ENCODE measurements at regions not wholly inside any gene's neighbourhood (a gene's known extent, or its start where the extent isn't known, plus 50 kb on each side); places are given as distances from the start of the nearest gene placed in this dataset.

- RAD21 ChIA-PET (ENCODE audit: unreplicated experiment): no interaction called here
- peaks cover 3% of the 10 kb centered on the region for H3K4me1 ChIP-seq (ENCODE audit: control insufficient read depth, insufficient read depth, low read length)
- no peak overlapping the region for H2AFZ ChIP-seq (ENCODE audit: control insufficient read depth, low read depth, low read length)
- H4K20me1 ChIP-seq (ENCODE audit: control insufficient read depth, insufficient read depth): no peaks in the 10 kb centered on the region
- no peak overlapping the region for H3K9ac ChIP-seq (ENCODE audit: control insufficient read depth, insufficient read depth, low read length)
- no peak overlapping the region for H3K4me2 ChIP-seq (ENCODE audit: control insufficient read depth, insufficient read depth)
- ATAC-seq (no peak), FAIRE-seq (no peak), DNase-seq (ENCODE audit: low read depth, low spot score) (no peak)
- no peak overlapping the region for H3K27ac ChIP-seq (ENCODE audit: control insufficient read depth, insufficient read depth)
- no peaks in the 10 kb centered on the region for H3K79me2 ChIP-seq (ENCODE audit: control insufficient read depth, insufficient read depth, low read length)
- 22% methylated on average over 12 of the region's 12 CpGs for WGBS (ENCODE audit: insufficient coverage, insufficient replicate concordance, low lambda C conversion rate, missing lambda C conversion rate)
- no peaks in the 10 kb centered on the region for H3K36me3 ChIP-seq (ENCODE audit: control insufficient read depth in 2 of 2, insufficient read depth in 2 of 2, low read length in 1 of 2)
- H3K9me3 ChIP-seq (replicated peaks; ENCODE audit: control insufficient read depth, insufficient read depth, low read length): no peaks in the 10 kb centered on the region
- no peak overlapping the region for H3K4me3 ChIP-seq
- in situ Hi-C loops (cut with MboI): no loop called here
- TF ChIP-seq SREBF2 (IDR thresholded peaks at IDR 0.05; ENCODE audit: low read length) (no peak), E4F1 (IDR thresholded peaks at IDR 0.05; ENCODE audit: borderline replicate concordance, partially characterized antibody) (no peak), CTCF (IDR thresholded peaks at IDR 0.05 in 2 of 3, conservative IDR thresholded peaks at IDR 0.05 in 1 of 3; ENCODE audit: control insufficient read depth in 2 of 3, extremely low read depth in 1 of 3, insufficient read depth in 1 of 3, low read depth in 3 of 3, low read length in 3 of 3) (no peak), SRF (IDR thresholded peaks at IDR 0.05; ENCODE audit: low read depth in 2 of 2, low read length in 2 of 2) (no peak), ETV6 (conservative IDR thresholded peaks at IDR 0.05 in 1 of 2, IDR thresholded peaks at IDR 0.05 in 1 of 2; ENCODE audit: borderline replicate concordance in 1 of 2, low read depth in 1 of 2) (no peak), ZNF217 (IDR thresholded peaks at IDR 0.05) (no peak), LARP7 (IDR thresholded peaks at IDR 0.05) (no peak), DPF2 (IDR thresholded peaks at IDR 0.05) (no peak), NKRF (conservative IDR thresholded peaks at IDR 0.05) (no peak), RELA (IDR thresholded peaks at IDR 0.05; ENCODE audit: borderline replicate concordance, partially characterized antibody) (no peak)
- TF ChIP-seq, protein P1, sequence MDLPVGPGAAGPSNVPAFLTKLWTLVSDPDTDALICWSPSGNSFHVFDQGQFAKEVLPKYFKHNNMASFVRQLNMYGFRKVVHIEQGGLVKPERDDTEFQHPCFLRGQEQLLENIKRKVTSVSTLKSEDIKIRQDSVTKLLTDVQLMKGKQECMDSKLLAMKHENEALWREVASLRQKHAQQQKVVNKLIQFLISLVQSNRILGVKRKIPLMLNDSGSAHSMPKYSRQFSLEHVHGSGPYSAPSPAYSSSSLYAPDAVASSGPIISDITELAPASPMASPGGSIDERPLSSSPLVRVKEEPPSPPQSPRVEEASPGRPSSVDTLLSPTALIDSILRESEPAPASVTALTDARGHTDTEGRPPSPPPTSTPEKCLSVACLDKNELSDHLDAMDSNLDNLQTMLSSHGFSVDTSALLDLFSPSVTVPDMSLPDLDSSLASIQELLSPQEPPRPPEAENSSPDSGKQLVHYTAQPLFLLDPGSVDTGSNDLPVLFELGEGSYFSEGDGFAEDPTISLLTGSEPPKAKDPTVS (IDR thresholded peaks at IDR 0.05; ENCODE audit: low read depth, low read length): no peak
- TF ChIP-seq, protein P2, sequence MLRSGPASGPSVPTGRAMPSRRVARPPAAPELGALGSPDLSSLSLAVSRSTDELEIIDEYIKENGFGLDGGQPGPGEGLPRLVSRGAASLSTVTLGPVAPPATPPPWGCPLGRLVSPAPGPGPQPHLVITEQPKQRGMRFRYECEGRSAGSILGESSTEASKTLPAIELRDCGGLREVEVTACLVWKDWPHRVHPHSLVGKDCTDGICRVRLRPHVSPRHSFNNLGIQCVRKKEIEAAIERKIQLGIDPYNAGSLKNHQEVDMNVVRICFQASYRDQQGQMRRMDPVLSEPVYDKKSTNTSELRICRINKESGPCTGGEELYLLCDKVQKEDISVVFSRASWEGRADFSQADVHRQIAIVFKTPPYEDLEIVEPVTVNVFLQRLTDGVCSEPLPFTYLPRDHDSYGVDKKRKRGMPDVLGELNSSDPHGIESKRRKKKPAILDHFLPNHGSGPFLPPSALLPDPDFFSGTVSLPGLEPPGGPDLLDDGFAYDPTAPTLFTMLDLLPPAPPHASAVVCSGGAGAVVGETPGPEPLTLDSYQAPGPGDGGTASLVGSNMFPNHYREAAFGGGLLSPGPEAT (IDR thresholded peaks at IDR 0.05; ENCODE audit: low read depth): no peak
- SMC1A ChIA-PET (ENCODE audit: uncharacterized antibody, unreplicated experiment): no interaction called here
- CTCF ChIA-PET: interaction anchor here (0.8 kb wide), 1 partner anchor 64 kb away, joined by 3 read pairs; no protein-coding TSS in a partner anchor
- H3K27me3 ChIP-seq (replicated peaks in 1 of 2; ENCODE audit: control insufficient read depth in 2 of 2, insufficient read depth in 2 of 2, low read length in 1 of 2): peaks cover 2 to 3% of the 10 kb centered on the region in 2 experiments; a peak in 2 of 4 replicates
- BruUV-seq (replicated peaks): no TSS peak
- intact Hi-C loops (cut with micrococcal nuclease; ENCODE audit: unreplicated experiment): no loop called here
- POLR2A ChIA-PET: no interaction called here
These were observed 184.7 kb downstream of the ETS2 start for GRCh38 chr21:38990424-38990794.

All from GM12878 (cell line).